ENCODE measurements at regions not wholly inside any gene's neighbourhood (a gene's known extent, or its start where the extent isn't known, plus 50 kb on each side); places are given as distances from the start of the nearest gene placed in this dataset.

DNA sequence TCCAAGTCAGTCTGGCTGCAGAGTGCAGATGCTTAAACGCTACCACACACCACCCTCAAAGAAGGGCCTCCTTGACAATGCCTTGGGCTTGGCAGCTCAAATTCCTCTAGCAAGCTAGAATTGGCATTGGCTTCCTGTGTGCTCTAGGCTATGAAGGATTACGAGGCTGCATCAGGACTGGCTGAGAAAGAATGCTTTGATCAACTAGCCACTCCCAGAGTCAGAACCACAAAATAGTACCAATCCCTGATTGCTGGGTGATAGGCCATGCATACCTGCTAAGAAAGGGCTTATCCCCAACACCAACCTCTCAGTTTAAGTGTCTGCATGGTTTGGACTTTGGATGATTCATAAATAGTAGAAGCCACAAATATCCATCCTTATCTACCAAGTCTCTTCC, 504.9 kb downstream of the OMA1 start (continued):
- TF ChIP-seq, protein P1, sequence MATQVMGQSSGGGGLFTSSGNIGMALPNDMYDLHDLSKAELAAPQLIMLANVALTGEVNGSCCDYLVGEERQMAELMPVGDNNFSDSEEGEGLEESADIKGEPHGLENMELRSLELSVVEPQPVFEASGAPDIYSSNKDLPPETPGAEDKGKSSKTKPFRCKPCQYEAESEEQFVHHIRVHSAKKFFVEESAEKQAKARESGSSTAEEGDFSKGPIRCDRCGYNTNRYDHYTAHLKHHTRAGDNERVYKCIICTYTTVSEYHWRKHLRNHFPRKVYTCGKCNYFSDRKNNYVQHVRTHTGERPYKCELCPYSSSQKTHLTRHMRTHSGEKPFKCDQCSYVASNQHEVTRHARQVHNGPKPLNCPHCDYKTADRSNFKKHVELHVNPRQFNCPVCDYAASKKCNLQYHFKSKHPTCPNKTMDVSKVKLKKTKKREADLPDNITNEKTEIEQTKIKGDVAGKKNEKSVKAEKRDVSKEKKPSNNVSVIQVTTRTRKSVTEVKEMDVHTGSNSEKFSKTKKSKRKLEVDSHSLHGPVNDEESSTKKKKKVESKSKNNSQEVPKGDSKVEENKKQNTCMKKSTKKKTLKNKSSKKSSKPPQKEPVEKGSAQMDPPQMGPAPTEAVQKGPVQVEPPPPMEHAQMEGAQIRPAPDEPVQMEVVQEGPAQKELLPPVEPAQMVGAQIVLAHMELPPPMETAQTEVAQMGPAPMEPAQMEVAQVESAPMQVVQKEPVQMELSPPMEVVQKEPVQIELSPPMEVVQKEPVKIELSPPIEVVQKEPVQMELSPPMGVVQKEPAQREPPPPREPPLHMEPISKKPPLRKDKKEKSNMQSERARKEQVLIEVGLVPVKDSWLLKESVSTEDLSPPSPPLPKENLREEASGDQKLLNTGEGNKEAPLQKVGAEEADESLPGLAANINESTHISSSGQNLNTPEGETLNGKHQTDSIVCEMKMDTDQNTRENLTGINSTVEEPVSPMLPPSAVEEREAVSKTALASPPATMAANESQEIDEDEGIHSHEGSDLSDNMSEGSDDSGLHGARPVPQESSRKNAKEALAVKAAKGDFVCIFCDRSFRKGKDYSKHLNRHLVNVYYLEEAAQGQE (IDR thresholded peaks at IDR 0.05; ENCODE audit: low read depth) = no peak
- TF ChIP-seq CBX3 (IDR thresholded peaks at IDR 0.05; ENCODE audit: low read depth) (no peak), CEBPB (IDR thresholded peaks at IDR 0.05; ENCODE audit: low read depth) (no peak), EZH2 (IDR thresholded peaks at IDR 0.05) (no peak), TCF7L2 (IDR thresholded peaks at IDR 0.05; ENCODE audit: borderline replicate concordance, extremely low read depth, insufficient read depth, insufficient read length) (no peak), SRF (IDR thresholded peaks at IDR 0.05; ENCODE audit: low read depth) (no peak)
- TF ChIP-seq, protein P2, sequence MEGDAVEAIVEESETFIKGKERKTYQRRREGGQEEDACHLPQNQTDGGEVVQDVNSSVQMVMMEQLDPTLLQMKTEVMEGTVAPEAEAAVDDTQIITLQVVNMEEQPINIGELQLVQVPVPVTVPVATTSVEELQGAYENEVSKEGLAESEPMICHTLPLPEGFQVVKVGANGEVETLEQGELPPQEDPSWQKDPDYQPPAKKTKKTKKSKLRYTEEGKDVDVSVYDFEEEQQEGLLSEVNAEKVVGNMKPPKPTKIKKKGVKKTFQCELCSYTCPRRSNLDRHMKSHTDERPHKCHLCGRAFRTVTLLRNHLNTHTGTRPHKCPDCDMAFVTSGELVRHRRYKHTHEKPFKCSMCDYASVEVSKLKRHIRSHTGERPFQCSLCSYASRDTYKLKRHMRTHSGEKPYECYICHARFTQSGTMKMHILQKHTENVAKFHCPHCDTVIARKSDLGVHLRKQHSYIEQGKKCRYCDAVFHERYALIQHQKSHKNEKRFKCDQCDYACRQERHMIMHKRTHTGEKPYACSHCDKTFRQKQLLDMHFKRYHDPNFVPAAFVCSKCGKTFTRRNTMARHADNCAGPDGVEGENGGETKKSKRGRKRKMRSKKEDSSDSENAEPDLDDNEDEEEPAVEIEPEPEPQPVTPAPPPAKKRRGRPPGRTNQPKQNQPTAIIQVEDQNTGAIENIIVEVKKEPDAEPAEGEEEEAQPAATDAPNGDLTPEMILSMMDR (IDR thresholded peaks at IDR 0.05 in 2 of 3, conservative IDR thresholded peaks at IDR 0.05 in 1 of 3; ENCODE audit: borderline replicate concordance in 1 of 3, insufficient read depth in 1 of 3, low read depth in 2 of 3, low read length in 2 of 3) = no peak

DNA sequence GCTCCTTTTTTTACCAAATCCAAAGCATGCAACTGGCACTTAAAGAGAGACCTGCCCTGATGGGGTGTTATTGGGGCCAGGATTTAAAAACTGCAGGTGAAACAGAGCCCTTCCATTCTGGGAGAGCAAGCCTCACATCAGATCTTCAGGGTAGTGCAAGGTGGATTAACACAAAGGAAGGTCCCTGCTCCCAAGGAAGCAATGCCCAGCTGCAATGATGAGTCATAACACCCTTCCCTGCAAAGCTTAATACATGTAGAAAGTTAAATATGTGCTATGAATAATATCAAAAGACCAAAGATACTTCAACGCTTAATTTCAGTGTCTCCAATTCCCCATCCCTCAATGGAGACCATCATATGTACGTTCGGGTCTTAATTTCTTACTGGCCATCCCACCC, 508.0 kb downstream of the OMA1 start:
- H3K9me2 ChIP-seq (ENCODE audit: insufficient read depth) = no peaks in the 10 kb centered on the region
- DNase-seq (ENCODE audit: low read depth, low spot score) = no peak
- no TSS peak for BruUV-seq (replicated peaks)

More for the DNA sequence above, 508.0 kb downstream of the OMA1 start:
- ChIA-PET CTCF (no interaction called here), POLR2A (no interaction called here), RAD21 (ENCODE audit: low non-redundant PET in 1 of 2, low total read pairs in 2 of 2, uncharacterized antibody in 2 of 2, unreplicated experiment in 2 of 2) (no interaction called here)
- TF ChIP-seq, protein P3, sequence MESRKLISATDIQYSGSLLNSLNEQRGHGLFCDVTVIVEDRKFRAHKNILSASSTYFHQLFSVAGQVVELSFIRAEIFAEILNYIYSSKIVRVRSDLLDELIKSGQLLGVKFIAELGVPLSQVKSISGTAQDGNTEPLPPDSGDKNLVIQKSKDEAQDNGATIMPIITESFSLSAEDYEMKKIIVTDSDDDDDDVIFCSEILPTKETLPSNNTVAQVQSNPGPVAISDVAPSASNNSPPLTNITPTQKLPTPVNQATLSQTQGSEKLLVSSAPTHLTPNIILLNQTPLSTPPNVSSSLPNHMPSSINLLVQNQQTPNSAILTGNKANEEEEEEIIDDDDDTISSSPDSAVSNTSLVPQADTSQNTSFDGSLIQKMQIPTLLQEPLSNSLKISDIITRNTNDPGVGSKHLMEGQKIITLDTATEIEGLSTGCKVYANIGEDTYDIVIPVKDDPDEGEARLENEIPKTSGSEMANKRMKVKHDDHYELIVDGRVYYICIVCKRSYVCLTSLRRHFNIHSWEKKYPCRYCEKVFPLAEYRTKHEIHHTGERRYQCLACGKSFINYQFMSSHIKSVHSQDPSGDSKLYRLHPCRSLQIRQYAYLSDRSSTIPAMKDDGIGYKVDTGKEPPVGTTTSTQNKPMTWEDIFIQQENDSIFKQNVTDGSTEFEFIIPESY (IDR thresholded peaks at IDR 0.05; ENCODE audit: extremely low read depth, insufficient replicate concordance, low read length) = no peak
- TF ChIP-seq ZFX (IDR thresholded peaks at IDR 0.05) (no peak), POLR2AphosphoS5 (IDR thresholded peaks at IDR 0.05; ENCODE audit: low read depth, low read length) (no peak), POLR2A (IDR thresholded peaks at IDR 0.05; ENCODE audit: borderline replicate concordance, extremely low read depth, insufficient read depth, insufficient read length) (no peak)
- H3K27me3 ChIP-seq (ENCODE audit: insufficient read depth, low read length) = peaks cover 24% of the 10 kb centered on the region
- H3K36me3 ChIP-seq (ENCODE audit: control insufficient read depth in 1 of 2, insufficient read depth in 2 of 2, low read length in 2 of 2) = no peaks in the 10 kb centered on the region
- H3K79me2 ChIP-seq (ENCODE audit: insufficient read depth, low read length) = no peaks in the 10 kb centered on the region
- ATAC-seq = no peak
- H3K4me2 ChIP-seq (ENCODE audit: low read length) = no peak overlapping the region
- H3K9me3 ChIP-seq (ENCODE audit: control insufficient read depth in 1 of 2, insufficient read depth in 1 of 2, low read depth in 1 of 2, low read length in 2 of 2) = no peaks in the 10 kb centered on the region
- no peak overlapping the region for H3K9ac ChIP-seq (ENCODE audit: low read length)
- no peak overlapping the region for H2AFZ ChIP-seq (ENCODE audit: low read depth, low read length, poor library complexity, severe bottlenecking)
- no peak overlapping the region for H3K27ac ChIP-seq (ENCODE audit: low read depth, low read length)
- intact Hi-C loops (cut with micrococcal nuclease) = no loop called here
- no peak overlapping the region for H3K4me3 ChIP-seq (replicated peaks in 1 of 2; ENCODE audit: low read depth in 1 of 2, low read length in 2 of 2)
- no peaks in the 10 kb centered on the region for H3K4me1 ChIP-seq (ENCODE audit: control insufficient read depth in 1 of 2, insufficient read depth in 2 of 2, low read length in 2 of 2)
- H4K20me1 ChIP-seq (ENCODE audit: insufficient read depth) = no peaks in the 10 kb centered on the region
